ENCODE measurements at regions not wholly inside any gene's neighbourhood (a gene's known extent, or its start where the extent isn't known, plus 50 kb on each side); places are given as distances from the start of the nearest gene placed in this dataset.

DNA sequence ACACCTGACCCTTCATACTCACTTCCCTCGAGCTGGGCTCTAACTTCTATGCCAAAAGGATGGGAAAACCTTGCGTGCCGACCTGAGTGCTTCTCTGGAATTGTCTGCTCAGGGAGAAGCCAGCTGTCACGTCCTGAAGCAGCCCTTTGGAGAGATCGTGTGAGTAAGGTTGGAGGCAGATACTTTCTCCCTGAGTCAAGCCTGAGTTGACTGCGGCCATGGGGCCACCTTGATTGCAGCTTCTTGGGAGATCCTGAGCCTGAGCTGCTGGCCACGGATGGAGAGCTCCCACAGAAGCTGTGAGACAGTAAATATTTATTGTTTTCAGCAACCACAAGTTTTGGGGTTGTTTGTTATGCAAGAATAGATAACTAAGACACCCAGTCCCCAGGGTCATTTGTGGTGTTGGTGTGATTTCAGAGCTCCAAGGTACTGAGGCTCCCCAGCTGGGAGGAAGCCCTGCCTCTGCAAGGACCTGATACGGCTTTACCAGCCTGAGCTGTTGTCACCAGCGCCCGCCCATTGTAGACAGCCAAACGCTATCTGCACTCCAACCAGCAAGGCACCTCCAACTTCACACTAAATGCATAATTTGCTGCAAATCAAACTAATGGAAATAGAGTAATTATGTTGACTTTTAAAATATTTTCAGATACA, 531.6 kb downstream of the PTPRU start:
- TF ChIP-seq, protein P1, sequence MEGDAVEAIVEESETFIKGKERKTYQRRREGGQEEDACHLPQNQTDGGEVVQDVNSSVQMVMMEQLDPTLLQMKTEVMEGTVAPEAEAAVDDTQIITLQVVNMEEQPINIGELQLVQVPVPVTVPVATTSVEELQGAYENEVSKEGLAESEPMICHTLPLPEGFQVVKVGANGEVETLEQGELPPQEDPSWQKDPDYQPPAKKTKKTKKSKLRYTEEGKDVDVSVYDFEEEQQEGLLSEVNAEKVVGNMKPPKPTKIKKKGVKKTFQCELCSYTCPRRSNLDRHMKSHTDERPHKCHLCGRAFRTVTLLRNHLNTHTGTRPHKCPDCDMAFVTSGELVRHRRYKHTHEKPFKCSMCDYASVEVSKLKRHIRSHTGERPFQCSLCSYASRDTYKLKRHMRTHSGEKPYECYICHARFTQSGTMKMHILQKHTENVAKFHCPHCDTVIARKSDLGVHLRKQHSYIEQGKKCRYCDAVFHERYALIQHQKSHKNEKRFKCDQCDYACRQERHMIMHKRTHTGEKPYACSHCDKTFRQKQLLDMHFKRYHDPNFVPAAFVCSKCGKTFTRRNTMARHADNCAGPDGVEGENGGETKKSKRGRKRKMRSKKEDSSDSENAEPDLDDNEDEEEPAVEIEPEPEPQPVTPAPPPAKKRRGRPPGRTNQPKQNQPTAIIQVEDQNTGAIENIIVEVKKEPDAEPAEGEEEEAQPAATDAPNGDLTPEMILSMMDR (IDR thresholded peaks at IDR 0.05), result no peak
- TF ChIP-seq POLR2A (IDR thresholded peaks at IDR 0.05) (no peak), EP300 (IDR thresholded peaks at IDR 0.05) (no peak)

All from ovary (tissue), 3 donors.